H9 (cell line): ENCODE measurements at regions not wholly inside any gene's neighbourhood (a gene's known extent, or its start where the extent isn't known, plus 50 kb on each side); places are given as distances from the start of the nearest gene placed in this dataset.

Experiments
- DNase-seq: peaks from one replicate; pipeline ENCODE4 v3.0.0-alpha.2; 2017
- H2AFZ ChIP-seq: one replicate; pipeline ENCODE4 v1.6.1; 2013; ENCODE audit warnings: mild to moderate bottlenecking, low read length, control low read depth, moderate library complexity
- H2AK5ac ChIP-seq: 2 replicates; pipeline ENCODE4 v1.6.1; 2013; ENCODE audit warnings: low read length, control low read depth, mixed read lengths; ENCODE audit not compliant: insufficient read length
- H2BK120ac ChIP-seq: one replicate; pipeline ENCODE4 v1.6.1; 2013; ENCODE audit warnings: low read depth, mild to moderate bottlenecking, low read length, control low read depth, inconsistent platforms; ENCODE audit not compliant: poor library complexity, severe bottlenecking
- H2BK12ac ChIP-seq: 2 replicates; pipeline ENCODE4 v1.6.1; 2013; ENCODE audit warnings: low read length, control low read depth, mixed read lengths, low read depth; ENCODE audit not compliant: insufficient read length
- H2BK15ac ChIP-seq: 2 replicates; pipeline ENCODE4 v1.6.1; 2013; ENCODE audit warnings: low read depth, low read length, control low read depth
- H2BK20ac ChIP-seq: one replicate; pipeline ENCODE4 v1.6.1; 2013; ENCODE audit warnings: low read depth, mild to moderate bottlenecking, low read length, control low read depth, inconsistent platforms; ENCODE audit not compliant: poor library complexity, severe bottlenecking
- H2BK5ac ChIP-seq: 2 replicates; pipeline ENCODE4 v1.6.1; 2013; ENCODE audit warnings: low read length, control low read depth, mixed read lengths; ENCODE audit not compliant: insufficient read length
- H3K14ac ChIP-seq: 2 replicates; pipeline ENCODE4 v1.6.1; 2013; ENCODE audit warnings: low read length, control low read depth; ENCODE audit not compliant: insufficient read depth
- H3K18ac ChIP-seq: 2 replicates; pipeline ENCODE4 v1.6.1; 2013; ENCODE audit warnings: low read depth, mild to moderate bottlenecking, mixed read lengths, low read length, control low read depth; ENCODE audit not compliant: insufficient read length
- H3K23ac ChIP-seq: 2 replicates; pipeline ENCODE4 v1.6.1; 2013; ENCODE audit warnings: low read length, control low read depth, mixed read lengths, low read depth; ENCODE audit not compliant: insufficient read length
- H3K23me2 ChIP-seq: 2 replicates; pipeline ENCODE4 v1.6.1; 2013; ENCODE audit warnings: low read depth, mild to moderate bottlenecking, mixed read lengths, low read length, control low read depth; ENCODE audit not compliant: insufficient read length, poor library complexity, severe bottlenecking
- H3K27ac ChIP-seq: 2 replicates; pipeline ENCODE4 v1.5.1; 2013; ENCODE audit warnings: low read length, control low read depth, mixed read lengths, low read depth; ENCODE audit not compliant: insufficient read length
- H3K27me3 ChIP-seq: 2 replicates; pipeline ENCODE4 v1.6.1; 2013; ENCODE audit warnings: low read length, control low read depth, inconsistent platforms; ENCODE audit not compliant: insufficient read depth
- H3K4ac ChIP-seq: 2 replicates; pipeline ENCODE4 v1.6.1; 2013; ENCODE audit warnings: low read depth, mild to moderate bottlenecking, control low read depth, inconsistent platforms, low read length, moderate library complexity
- H3K4me1 ChIP-seq: 2 replicates; pipeline ENCODE4 v1.6.1; 2013; ENCODE audit warnings: low read length, control low read depth, inconsistent platforms; ENCODE audit not compliant: insufficient read depth
- H3K4me2 ChIP-seq: 2 replicates; pipeline ENCODE4 v1.6.1; 2013; ENCODE audit warnings: low read length, control low read depth, mixed read lengths; ENCODE audit not compliant: insufficient read length, insufficient read depth
- H3K56ac ChIP-seq: 2 replicates; pipeline ENCODE4 v1.6.1; 2013; ENCODE audit warnings: low read depth, mild to moderate bottlenecking, mixed read lengths, low read length, control low read depth; ENCODE audit not compliant: insufficient read length
- H3K79me1 ChIP-seq: 2 replicates; pipeline ENCODE4 v1.6.1; 2013; ENCODE audit warnings: low read depth, mild to moderate bottlenecking, moderate library complexity, low read length, control low read depth, inconsistent platforms; ENCODE audit not compliant: insufficient read depth, poor library complexity, severe bottlenecking
- H3K79me2 ChIP-seq: 2 replicates; pipeline ENCODE4 v1.6.1; 2013; ENCODE audit warnings: low read length, control low read depth, inconsistent platforms; ENCODE audit not compliant: insufficient read depth
- H3K9ac ChIP-seq: 2 replicates; pipeline ENCODE4 v1.6.1; 2013; ENCODE audit warnings: low read length, control low read depth, mixed read lengths; ENCODE audit not compliant: insufficient read length; ENCODE audit errors: extremely low read depth
- H3K9me3 ChIP-seq: one replicate; pipeline ENCODE4 v1.6.1; 2013; ENCODE audit warnings: low read depth, low read length, inconsistent platforms; ENCODE audit not compliant: control insufficient read depth
- H3T11ph ChIP-seq: one replicate; pipeline ENCODE4 v1.6.1; 2013; ENCODE audit warnings: mild to moderate bottlenecking, low read length, control low read depth, inconsistent platforms
- H4K20me1 ChIP-seq: one replicate; pipeline ENCODE4 v1.6.1; 2013; ENCODE audit not compliant: control insufficient read depth, insufficient read length, insufficient read depth
- H4K5ac ChIP-seq: 2 replicates; pipeline ENCODE4 v1.6.1; 2013; ENCODE audit warnings: low read depth, mild to moderate bottlenecking, mixed read lengths, low read length, control low read depth; ENCODE audit not compliant: insufficient read length
- H4K8ac ChIP-seq: replicated peaks from 2 replicates; pipeline ENCODE4 v1.6.1; 2013; ENCODE audit warnings: low read length, control low read depth, mixed read lengths, low read depth; ENCODE audit not compliant: insufficient read length
- H4K91ac ChIP-seq: 2 replicates; pipeline ENCODE4 v1.6.1; 2013; ENCODE audit warnings: low read depth, mild to moderate bottlenecking, moderate library complexity, mixed read lengths, low read length, control low read depth; ENCODE audit not compliant: insufficient read length
- H3K27ac Mint-ChIP-seq, 3 experiments: 2 replicates in 2 of 3; 3 replicates in 1 of 3; pipeline ENCODE4 v1.8.0; 2020 to 2021; ENCODE audit warnings: mixed read lengths in 3 of 3, mild to moderate bottlenecking in 1 of 3, moderate library complexity in 1 of 3
- H3K27me3 Mint-ChIP-seq: 2 replicates; pipeline ENCODE4 v1.8.0; 2021; ENCODE audit warnings: low read depth, mild to moderate bottlenecking, moderate library complexity, mixed read lengths
- H3K36me3 Mint-ChIP-seq, 3 experiments: 2 replicates in 2 of 3; 3 replicates in 1 of 3; pipeline ENCODE4 v1.8.0; 2020 to 2021; ENCODE audit warnings: low read depth in 3 of 3, mixed read lengths in 3 of 3; ENCODE audit not compliant: insufficient read depth in 1 of 3
- H3K4me1 Mint-ChIP-seq, 2 experiments: 2 replicates each; pipeline ENCODE4 v1.8.0; 2020; ENCODE audit warnings: mixed read lengths in 2 of 2
- H3K4me3 Mint-ChIP-seq, 2 experiments: 2 replicates in 1 of 2; 3 replicates in 1 of 2; pipeline ENCODE4 v1.8.0; 2020 to 2021; ENCODE audit warnings: mild to moderate bottlenecking in 2 of 2, mixed read lengths in 2 of 2, moderate library complexity in 1 of 2
- H3K9me3 Mint-ChIP-seq, 2 experiments: 2 replicates in 1 of 2; 3 replicates in 1 of 2; pipeline ENCODE4 v1.8.0; 2020; ENCODE audit warnings: mild to moderate bottlenecking in 2 of 2, mixed read lengths in 2 of 2, moderate library complexity in 1 of 2
- CTCF ChIP-seq: fragments of 200-600 bp; sonication (generic); conservative IDR thresholded peaks from 3 replicates; pipeline ENCODE4 v1.8.0; 2021; ENCODE audit warnings: antibody characterized with exemption, mild to moderate bottlenecking

- H3K27me3 ChIP-seq = no peaks in the 10 kb centered on the region
- H3K27ac ChIP-seq = no peak overlapping the region
- TF ChIP-seq CTCF = no peak
- H3T11ph ChIP-seq = no peak overlapping the region
- H2BK20ac ChIP-seq = no peak overlapping the region
- no peak overlapping the region for H4K5ac ChIP-seq
- no peak overlapping the region for H2BK120ac ChIP-seq
- no peak overlapping the region for H3K56ac ChIP-seq
- H3K79me1 ChIP-seq = no peaks in the 10 kb centered on the region
- Mint-ChIP-seq H3K36me3 (no peaks in the 10 kb centered on the region), H3K4me3 (no peak overlapping the region), H3K9me3 (no peaks in the 10 kb centered on the region), H3K27me3 (no peaks in the 10 kb centered on the region), H3K27ac (no peak overlapping the region), H3K4me1 (0 out of 4 replicates have a peak, but pooled peaks cover 0 to 3% of the 10 kb centered on the region in 2 experiments)
- no peaks in the 10 kb centered on the region for H3K79me2 ChIP-seq
- no peak overlapping the region for H4K91ac ChIP-seq
- H3K4me2 ChIP-seq = no peak overlapping the region
- H3K14ac ChIP-seq = no peak overlapping the region
- no peak overlapping the region for H2BK15ac ChIP-seq
- DNase-seq = no peak
- H2AFZ ChIP-seq = no peak overlapping the region
- H3K18ac ChIP-seq = no peak overlapping the region
- H3K9me3 ChIP-seq = no peaks in the 10 kb centered on the region
- no peaks in the 10 kb centered on the region for H3K4me1 ChIP-seq
- H3K23me2 ChIP-seq = no peaks in the 10 kb centered on the region
- H3K23ac ChIP-seq = no peak overlapping the region
- H2AK5ac ChIP-seq = no peak overlapping the region
- H2BK5ac ChIP-seq = no peak overlapping the region
- no peak overlapping the region for H4K8ac ChIP-seq
- H4K20me1 ChIP-seq = no peaks in the 10 kb centered on the region
- H3K4ac ChIP-seq = no peak overlapping the region
- no peak overlapping the region for H3K9ac ChIP-seq
- no peak overlapping the region for H2BK12ac ChIP-seq
Measured at GRCh38 chr14:26765301-26765700, 167.5 kb upstream of the NOVA1 start.
